ENCODE measurements at regions not wholly inside any gene's neighbourhood (a gene's known extent, or its start where the extent isn't known, plus 50 kb on each side); places are given as distances from the start of the nearest gene placed in this dataset.

DNA sequence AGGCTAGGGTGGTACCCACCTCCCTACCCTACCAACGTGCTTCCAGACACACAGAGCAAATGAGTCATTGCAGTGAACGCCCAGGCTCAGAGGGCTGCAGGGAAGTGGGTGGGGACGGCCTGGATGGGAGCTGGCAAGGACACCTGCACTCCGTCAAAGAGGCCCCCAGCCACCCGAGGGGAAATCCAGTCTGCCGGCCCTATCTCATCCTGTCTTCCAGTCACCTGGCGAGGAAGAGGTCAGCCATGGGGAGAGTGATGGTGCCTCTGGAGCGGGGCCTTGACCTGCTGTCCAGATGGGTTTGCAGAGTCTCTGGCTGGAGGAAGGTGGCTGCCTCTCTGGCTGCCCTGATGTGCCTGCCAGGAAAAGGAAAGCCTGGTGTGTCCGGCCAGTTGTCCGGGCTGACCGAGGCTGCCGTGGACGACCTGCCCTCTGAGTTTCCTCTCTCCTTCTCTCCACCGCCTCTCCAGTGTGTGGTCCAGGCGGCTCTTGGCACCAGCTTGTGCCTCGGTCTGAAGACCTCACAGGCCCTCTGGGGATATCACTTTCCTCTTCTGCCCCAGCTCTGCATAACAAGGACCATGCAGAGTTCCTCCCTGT, 209.7 kb upstream of the COPS8 start:
- DNase-seq (ENCODE audit: low spot score) = no peak

DNA sequence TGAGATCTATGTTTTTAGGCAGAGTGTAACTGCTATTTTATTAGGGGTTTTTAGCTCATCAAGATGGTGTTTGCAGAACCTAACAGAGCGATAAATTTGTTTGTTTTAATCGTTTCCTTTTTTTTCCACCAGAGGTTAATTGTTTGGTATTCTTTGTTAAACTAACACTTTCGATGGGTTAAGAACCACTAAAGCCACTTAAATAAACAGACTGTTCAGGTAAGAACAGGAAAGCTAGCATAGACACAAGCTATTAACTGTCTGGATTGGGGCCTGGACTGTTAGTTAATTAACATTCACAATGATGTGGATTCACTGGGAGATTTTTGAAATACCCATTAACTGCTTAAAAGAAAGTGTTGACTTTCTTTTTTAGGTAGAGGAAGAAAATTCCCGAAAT, 209.0 kb upstream of the COPS8 start:
- DNase-seq (ENCODE audit: low spot score) = no peak

DNA sequence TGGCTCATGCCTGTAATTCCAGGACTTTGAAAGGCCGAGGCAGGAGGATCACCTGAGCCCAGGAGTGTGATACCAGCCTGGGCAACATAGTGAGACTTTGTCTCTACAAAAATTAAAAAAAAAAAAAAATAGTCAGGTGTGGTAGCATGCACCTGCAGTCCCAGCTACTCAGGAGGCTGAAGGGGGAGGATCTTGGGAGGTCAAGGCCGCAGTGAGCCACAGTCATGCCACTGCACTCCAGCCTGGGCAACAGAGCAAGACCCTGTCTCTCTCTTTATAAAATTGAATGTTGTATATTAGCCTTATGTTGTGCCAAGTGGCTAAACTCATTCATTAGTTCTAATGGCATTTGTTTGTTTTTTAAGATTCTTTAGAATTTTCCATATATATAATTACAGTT, 207.7 kb upstream of the COPS8 start:
- DNase-seq (ENCODE audit: low spot score) = no peak

DNA sequence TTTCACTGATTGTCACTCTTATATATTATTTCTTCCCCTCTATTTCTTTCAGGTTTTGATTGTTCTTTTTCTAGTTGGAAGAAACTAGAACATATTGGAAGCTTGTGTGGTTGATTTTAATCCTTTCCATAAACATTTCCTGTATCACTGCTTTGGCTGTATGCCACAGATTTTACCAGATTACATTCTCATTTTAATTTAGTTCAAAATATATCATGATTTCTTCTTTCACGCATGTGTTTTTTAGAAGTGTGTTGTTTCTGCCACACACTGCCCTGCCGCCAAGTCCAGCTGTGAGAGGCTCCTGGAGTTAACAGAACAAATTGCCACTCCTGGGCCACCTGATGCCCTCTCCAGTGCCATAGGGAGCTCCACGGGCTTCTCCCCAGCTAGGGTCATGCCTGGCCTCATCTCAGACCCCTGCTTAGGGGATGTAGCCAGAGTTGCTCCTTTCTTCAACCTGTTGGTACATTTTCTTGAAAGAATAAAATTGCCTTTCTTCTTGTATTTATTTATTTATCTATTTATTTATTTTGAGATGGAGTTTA, 206.2 kb upstream of the COPS8 start:
- DNase-seq (ENCODE audit: low spot score) = no peak

DNA sequence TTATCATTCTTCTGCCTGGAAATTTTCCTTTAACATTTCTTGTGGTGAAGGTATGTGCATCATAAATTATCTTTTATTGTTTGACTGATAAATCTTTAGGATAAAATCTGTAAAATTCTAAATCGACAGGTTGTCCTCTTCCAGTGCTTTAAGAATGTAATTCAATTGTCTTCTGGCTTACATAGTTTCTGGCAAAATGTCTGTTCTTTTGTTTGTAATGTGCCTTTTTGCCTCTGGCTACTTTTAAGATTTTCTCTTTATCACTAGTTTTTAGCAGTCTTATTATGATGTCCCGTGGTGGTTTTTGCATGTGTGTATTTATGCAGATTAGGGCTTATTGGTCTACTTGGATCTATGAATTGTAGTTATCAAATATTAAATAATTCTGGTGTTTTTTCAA, 203.6 kb upstream of the COPS8 start:
- DNase-seq (ENCODE audit: low spot score) = no peak

DNA sequence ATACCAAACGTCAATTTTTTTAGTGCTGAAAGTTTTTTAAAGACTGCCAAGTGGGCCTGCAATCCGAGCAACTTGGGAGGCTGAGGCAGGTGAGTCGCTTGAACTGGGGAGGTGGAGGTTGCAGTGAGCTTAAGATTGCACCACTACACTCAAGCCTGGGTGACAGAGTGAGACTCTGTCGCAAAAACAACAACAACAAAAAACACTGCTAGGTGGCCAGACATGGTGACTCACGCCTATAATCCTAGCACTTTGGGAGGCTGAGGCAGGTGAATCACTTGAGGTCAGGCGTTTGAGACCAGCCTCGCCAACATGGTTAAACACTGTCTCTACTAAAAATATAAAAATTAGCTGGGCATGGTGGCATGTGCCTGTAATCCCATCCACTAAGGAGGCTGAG, 202.8 kb upstream of the COPS8 start:
- no peak for DNase-seq (ENCODE audit: low spot score)

DNA sequence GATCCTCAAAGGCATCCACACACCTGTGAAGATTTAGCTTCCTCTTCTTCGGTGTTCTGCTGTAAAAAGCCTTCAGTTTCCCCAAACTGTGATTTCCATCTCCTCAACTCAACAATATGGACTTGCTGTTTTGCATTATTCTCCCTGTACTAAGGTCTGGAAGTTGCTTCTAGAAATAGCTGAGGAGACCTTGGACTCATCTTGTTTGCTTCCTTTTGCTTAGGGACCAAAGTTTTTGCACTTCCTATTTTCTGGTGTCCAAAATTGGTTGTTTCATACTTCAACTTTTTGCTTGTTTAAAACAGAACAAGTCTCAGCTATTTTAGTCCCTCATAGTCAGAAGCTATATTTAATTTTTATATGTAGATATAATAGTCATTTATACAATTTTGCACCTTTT, 201.9 kb upstream of the COPS8 start:
- no peak for DNase-seq (ENCODE audit: low spot score)

DNA sequence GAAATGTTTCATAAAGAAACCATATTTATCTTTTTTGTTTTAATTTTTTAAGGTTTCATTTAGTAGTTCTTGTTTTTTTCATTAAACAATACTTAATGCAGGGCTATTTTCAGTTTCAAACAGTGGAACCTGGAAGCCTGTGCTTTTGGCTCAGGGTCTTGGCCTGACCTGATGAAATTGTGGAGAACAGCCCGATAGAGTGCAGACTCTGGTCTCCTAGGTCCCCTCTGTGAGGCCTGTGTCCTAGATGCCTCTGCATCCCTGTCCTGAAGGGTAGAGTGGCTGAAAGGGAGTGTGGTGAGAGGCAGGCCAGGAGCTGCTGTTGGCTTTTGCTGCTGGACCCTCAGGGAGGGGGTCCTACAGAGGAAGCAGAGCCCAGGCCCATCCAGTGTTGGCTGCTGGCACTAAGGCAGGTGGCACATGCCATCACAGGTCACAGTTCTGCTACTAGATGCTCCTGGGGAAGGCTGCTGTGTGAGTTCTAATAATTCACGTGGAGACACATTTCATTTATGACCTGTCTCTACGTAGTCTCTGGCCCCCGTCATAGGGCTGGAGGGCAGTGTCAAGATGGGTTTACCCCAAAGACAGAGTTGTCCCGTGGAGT, 201.0 kb upstream of the COPS8 start:
- DNase-seq (ENCODE audit: low spot score) = no peak

DNA sequence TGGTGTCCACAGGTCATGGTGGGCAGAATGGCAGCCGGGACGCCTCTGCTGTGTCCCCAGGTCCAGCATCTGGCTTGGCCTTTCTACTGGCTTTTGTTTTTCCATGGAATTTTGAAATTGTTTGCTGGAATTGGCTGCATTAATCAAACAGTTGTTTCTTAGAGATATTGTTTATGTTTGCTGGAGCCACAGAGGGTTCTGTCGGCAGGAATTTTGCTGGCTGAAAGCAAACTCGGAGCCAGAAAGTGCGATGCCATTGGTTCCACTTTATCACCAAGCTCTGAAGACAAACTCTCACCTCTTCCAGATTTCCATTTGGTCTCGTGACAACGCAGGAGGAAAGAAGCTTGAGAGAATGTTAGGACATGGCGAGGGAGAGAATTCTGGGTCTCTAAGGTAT, 199.2 kb upstream of the COPS8 start:
- no peak for DNase-seq (ENCODE audit: low spot score)

DNA sequence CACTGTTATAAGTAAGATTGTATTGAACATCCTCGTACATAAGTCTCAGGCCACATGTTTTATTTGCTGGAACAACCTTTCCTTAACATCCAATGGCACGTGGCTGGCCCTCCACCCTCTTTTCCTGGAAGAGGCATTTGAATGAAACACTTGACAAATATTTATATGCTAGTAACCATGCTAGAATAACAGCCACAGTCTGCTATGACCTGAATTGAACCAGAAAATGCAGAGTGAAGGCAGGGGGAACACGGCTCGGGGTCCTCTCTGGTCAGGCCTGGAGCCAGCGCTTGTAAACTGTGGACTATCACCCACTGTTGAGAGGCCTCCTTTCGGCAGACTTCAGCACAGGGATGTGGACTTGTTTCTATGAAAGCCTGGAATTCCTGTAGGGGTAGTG, 198.2 kb upstream of the COPS8 start:
- no peak for DNase-seq (ENCODE audit: low spot score)

DNA sequence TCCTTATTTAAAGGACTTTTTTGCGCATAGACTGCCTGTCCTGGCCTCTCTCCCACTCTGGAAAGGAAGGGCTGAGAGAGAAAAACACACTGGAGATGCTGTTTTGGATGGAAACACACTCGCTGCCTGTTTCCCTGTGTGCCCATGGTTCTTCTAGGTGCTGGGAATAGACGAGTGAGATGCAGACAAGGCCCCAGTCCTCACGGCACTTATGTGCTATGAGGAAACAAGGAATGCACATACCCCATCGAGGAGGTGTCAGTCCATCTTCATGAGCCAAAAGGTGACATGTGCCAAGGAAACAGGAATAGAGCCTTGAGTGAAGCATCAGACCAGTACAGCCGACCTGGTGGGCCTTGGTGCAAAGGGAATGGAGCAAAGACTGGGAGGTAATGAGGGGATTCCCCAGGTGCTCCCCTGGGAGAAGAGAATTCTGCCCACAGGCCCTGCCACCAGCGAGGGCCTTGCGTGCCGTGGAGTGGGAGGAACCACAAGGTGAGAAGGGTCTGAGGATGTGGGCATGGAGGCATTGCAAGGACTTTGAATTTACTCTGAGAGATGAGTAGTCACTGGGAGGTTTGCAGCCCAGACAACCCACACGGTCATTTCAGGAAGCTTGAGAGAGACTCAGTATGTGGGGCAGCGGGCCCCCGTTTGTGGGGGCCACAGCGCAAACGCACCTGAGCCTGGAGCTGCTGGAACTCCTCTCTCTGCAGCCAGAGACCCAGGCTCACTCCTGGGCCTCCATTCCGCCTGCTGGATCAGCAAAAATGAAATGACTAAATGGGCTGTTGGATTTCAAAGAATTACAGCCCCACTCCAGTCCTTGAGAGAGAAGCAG, 197.5 kb upstream of the COPS8 start:
- no peak for DNase-seq (ENCODE audit: low spot score)

DNA sequence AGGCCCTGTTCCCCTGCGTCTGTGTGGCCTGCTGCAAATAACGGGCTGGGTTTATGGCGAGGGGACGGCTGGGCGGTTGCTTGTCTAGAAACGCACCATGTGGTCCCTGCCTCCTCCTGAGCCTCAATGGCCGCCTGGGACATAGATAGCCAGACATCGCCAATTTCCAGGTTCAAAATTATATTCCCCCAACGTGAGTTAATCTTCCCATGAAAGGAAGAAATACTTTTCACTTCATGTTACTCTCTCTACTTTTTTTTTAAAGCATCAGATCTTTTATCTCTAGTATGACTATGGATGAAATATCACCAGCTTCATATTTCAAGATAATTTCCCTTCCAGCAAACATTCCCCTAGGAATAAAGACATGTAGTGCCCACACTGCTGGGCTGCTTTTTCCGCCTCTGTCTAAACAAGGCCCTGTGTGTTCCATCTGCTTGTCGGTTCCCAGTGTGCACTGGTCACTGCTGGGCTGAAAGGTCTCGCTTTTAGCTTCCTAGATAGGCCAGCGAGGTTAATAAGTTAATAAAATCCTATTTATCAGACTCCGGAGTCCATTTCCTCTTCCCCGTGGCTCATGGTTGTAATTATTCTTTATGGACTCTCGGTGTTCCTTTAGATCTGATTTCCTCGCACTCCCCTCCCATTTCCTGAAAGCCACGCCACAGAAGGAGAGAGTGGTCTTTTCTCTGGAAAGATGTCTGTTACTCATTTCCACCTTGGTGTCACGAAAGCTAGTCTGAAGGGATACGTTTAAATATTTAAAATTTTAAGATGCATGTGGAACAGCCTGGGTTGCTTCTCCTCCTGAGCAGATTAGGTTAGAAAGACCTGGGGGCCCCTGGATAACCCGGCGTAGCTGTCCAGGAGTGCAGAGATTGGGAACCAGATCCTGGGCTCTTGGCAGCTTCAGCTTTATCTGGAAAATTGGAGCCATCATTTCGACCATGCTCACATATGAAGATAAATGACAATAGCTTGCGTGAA, 196.6 kb upstream of the COPS8 start:
- DNase-seq (ENCODE audit: low spot score) = no peak

DNA sequence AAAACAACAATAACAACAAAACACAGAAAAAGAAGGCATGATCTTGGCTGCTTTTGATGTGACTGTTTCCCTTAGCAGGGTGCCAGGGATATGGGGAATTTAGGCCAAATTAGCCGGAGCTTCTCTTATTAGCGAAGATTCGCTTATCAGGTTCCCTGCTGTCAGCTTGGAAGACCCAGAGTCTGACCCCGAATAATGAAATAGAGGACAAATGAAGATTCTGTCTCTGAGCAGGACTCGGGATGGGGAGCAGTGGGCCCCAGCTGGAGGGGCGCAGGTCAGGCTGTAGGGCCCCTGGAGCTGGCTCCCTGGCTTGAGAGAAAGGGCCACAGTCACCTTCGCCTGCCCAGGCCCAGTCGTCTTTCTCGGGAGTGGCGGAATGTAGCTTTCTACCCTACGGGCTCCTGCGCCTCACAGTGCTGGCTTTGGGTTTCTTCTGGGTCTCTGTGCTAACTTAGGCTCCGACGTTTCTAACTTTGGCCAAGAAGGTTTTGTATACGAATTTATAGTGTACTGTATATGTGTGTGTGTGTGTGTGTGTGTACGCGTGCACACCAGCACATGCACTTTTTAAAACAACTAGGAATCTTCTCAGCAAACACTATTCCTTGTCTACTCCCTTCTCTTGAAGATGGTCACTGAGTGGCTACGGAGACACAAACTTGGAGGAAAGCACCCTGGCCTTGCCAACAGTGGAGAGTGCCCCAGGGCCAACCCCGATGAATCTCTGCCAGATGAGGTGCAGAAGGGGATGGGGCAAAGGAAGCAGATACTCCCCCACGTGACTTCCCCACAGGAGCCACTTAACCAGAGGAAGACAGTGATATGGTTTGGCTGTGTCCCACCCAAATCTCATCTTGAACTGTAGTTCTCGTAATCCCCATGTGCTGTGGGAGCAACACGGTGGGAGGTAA, 195.6 kb upstream of the COPS8 start:
- no peak for DNase-seq (ENCODE audit: low spot score)

DNA sequence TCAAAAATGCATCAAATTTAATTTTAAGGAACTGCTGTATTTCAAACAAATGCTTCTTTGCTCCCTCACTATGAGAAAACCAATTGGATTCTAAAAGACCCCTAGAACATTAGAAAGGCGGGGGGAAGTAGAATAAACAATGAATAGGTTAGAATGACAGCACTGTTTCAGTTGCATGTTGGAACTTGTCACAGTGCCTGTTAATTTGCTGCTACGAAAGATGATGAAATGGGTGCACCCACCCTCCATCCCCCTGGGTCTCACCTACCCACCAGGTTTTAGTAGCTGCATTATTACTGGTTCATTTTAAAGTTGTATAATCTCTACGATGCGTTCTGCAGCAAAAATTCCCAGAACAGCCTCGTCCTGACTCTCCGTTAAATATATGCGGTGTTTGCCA, 193.0 kb upstream of the COPS8 start:
- no peak for DNase-seq (ENCODE audit: low spot score)

DNA sequence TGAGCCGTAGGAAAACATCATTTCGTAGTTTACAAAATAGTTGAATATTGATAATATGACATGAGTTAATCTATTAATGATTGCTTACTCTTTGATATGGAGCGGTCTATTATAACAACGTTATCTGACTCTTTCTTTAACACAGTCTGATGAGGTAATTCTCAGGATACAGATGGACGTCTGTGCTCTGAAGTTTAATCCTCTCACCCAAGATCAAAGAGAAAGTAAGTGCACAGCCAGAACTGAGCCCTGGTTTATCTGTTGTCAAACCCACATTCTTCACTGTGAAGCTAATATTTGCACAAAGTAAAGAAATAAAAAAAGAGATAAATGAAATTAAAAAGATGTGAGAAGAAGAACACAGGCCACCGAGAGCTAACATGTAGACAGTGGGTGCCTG, 190.9 kb upstream of the COPS8 start:
- DNase-seq (ENCODE audit: low spot score) = no peak

DNA sequence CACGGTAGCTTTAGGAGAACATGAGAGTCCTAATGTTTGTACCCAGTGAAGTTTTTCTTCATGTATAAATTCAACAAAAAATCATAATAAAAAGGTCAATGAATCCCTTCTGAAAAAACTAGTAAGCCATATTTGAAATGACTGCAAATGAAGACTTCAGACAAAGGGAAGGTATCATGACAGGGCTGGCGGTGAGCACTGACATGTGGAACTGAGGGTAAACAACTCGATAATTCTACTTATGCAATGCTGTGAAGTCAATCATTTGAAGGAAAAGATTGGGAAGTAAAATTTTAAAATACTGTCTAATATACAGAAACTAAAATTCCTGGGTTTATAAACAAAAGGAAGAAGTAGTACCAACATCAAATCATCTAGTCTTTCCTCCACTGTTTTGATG, 190.2 kb upstream of the COPS8 start:
- DNase-seq (ENCODE audit: low spot score) = no peak

DNA sequence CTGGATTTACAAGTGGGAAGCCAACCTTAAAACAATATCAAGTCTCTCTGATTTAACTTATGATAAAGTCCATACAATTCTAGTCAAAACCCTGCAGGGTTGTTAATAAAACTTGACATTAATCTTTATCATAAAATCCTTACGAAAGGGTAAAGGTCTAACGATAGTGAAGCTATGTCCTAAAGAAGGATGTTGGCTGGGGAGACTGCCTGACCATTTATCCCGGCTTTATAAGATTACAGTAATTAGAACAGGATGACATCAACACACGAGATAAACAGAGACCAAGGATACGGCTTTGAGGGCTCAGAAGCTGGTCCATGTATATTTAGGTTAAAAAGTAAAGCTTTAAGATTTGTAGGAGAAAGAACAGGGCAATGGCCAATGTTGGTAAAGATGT, 189.0 kb upstream of the COPS8 start:
- no peak for DNase-seq (ENCODE audit: low spot score)

DNA sequence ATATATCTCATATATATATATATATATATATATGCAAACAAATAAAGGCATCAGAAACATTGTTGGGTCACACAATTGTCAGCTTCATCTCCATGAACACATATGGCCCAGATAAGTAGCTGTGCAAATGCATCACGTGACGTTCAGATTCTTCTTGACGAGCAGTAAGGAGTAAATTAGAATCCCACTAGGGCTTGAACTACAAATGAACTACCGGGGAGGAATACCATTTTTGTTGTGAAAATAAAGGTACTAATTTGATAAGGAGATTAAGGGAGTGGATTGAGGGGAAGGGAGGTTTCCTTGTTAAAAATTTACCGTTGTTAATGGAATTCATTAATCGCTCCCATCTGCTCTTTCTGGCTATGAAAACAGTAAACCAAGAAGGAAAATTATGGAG, 186.5 kb upstream of the COPS8 start:
- DNase-seq (ENCODE audit: low spot score) = no peak

DNA sequence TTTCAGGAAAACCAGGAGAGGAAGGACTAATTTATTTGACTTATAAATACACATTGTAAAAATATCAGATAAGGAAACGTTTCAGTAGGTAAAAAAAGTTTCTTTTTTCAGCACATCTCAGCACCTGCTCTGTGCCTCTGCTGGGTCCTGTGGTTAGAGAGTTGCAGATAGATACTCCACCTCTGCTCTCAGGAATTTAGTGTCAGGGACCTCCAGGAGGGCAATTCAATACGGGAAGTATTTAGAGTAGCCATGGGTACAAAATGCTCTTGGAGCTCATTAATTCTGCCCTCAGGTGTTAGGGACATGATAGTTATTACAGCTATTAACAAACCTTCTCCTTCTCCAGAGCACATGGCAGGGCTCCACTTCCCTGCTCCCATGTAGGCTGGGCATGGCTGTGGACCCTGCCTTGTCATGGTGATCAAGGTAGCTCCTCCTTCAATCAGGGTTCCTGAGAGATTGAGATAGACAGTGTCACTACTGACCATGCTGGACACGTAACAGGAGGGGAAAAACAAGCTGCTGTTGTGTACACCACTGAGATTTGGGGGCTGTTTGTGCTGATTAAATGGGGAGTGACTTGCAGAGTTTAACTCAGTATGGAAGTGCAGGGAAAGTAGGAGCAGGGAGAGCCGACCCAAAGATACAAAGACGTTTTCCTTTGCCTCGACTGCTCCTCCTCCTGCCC, 185.6 kb upstream of the COPS8 start:
- no peak for DNase-seq (ENCODE audit: low spot score)

DNA sequence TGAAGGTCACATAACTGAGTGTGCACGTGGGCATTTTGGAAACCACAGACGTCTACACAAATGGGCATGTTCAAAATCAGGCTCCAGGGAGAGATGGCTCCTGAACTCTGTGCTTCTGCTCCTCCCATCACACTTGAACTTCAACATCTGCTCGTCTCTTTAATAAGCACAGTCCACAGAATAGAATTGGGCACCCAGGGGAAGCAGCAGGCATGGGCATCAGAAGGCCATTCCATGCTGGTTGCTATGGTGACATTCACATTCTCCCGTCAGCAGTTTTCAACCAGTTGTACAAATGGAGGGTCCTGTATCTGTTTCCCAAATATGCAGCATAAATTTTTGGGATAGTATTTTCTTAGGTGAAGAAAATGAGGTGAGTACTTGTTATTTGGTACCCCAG, 183.7 kb upstream of the COPS8 start:
- no peak for DNase-seq (ENCODE audit: low spot score)

All from HuH-7 (cell line).